GM23338 (cell line): ENCODE measurements at regions not wholly inside any gene's neighbourhood (a gene's known extent, or its start where the extent isn't known, plus 50 kb on each side); places are given as distances from the start of the nearest gene placed in this dataset.

ENCODE experiments used
- ATAC-seq: fragments of 200-7000 bp; cut with Tn5 transposase; 3 replicates; pipeline ENCODE4 v1.9.1; 2020
- DNase-seq: peaks from one replicate; pipeline ENCODE4 v3.0.0-alpha.2; 2015; ENCODE audit warnings: low spot score
- H2AFZ ChIP-seq: fragments of 200-600 bp; sonication (generic); 2 replicates; pipeline ENCODE4 v1.8.0; 2016; ENCODE audit warnings: antibody characterized with exemption, mild to moderate bottlenecking, moderate library complexity
- H3F3A ChIP-seq: fragments of 200-600 bp; sonication (generic); replicated peaks from 2 replicates; pipeline ENCODE4 v1.8.0; 2017; ENCODE audit warnings: antibody characterized with exemption, mixed run types, low read depth
- H3K27ac ChIP-seq: fragments of 200-600 bp; sonication (generic); 2 replicates; pipeline ENCODE4 v1.6.1; 2016; ENCODE audit warnings: low read depth
- H3K27me3 ChIP-seq: fragments of 200-600 bp; sonication (generic); 2 replicates; pipeline ENCODE4 v1.8.0; 2016; ENCODE audit warnings: mild to moderate bottlenecking, mixed run types, moderate library complexity; ENCODE audit not compliant: insufficient read depth
- H3K36me3 ChIP-seq: fragments of 200-600 bp; sonication (generic); 2 replicates; pipeline ENCODE4 v1.8.0; 2016; ENCODE audit warnings: mild to moderate bottlenecking; ENCODE audit not compliant: insufficient read depth
- H3K4me1 ChIP-seq: fragments of 200-600 bp; sonication (generic); 2 replicates; pipeline ENCODE4 v1.8.0; 2016; ENCODE audit warnings: mild to moderate bottlenecking, moderate library complexity; ENCODE audit not compliant: insufficient read depth
- H3K4me2 ChIP-seq: fragments of 200-600 bp; sonication (generic); 2 replicates; pipeline ENCODE4 v1.7.1; 2017; ENCODE audit warnings: mixed run types
- H3K4me3 ChIP-seq: fragments of 200-600 bp; sonication (generic); 2 replicates; pipeline ENCODE4 v1.6.1; 2016; ENCODE audit warnings: mixed run types
- H3K79me2 ChIP-seq: fragments of 200-600 bp; sonication (generic); replicated peaks from 2 replicates; pipeline ENCODE4 v1.8.0; 2017; ENCODE audit warnings: mild to moderate bottlenecking; ENCODE audit not compliant: insufficient read depth
- H3K9me2 ChIP-seq: fragments of 200-600 bp; sonication (generic); 2 replicates; pipeline ENCODE4 v1.8.0; 2017; ENCODE audit not compliant: insufficient read depth
- H4K20me1 ChIP-seq: fragments of 200-600 bp; sonication (generic); replicated peaks from 2 replicates; pipeline ENCODE4 v1.8.0; 2017; ENCODE audit warnings: mild to moderate bottlenecking; ENCODE audit not compliant: insufficient read depth
- H3K27ac Mint-ChIP-seq: 2 replicates; pipeline ENCODE4 v1.8.0; 2020; ENCODE audit warnings: inconsistent platforms, mild to moderate bottlenecking, moderate library complexity, mixed read lengths
- H3K27me3 Mint-ChIP-seq: 3 replicates; pipeline ENCODE4 v1.8.0; 2022; ENCODE audit warnings: low read depth, mild to moderate bottlenecking, moderate library complexity, mixed read lengths, inconsistent platforms; ENCODE audit not compliant: insufficient read depth, poor library complexity
- H3K36me3 Mint-ChIP-seq: 3 replicates; pipeline ENCODE4 v1.8.0; 2021; ENCODE audit warnings: low read depth, mild to moderate bottlenecking, inconsistent platforms, moderate library complexity, mixed read lengths
- H3K4me1 Mint-ChIP-seq: 3 replicates; pipeline ENCODE4 v1.8.0; 2020; ENCODE audit warnings: mild to moderate bottlenecking, inconsistent platforms, mixed read lengths
- H3K4me3 Mint-ChIP-seq: 3 replicates; pipeline ENCODE4 v1.8.0; 2021; ENCODE audit warnings: moderate library complexity, mild to moderate bottlenecking, inconsistent platforms, mixed read lengths
- H3K9me3 Mint-ChIP-seq: 3 replicates; pipeline ENCODE4 v1.8.0; 2020; ENCODE audit warnings: moderate library complexity, mild to moderate bottlenecking, inconsistent platforms, mixed read lengths
- CREB1 ChIP-seq: fragments of 250-450 bp; sonication (Bioruptor Pico); IDR thresholded peaks from 2 replicates; pipeline ENCODE4 v1.5.0; 2020; ENCODE audit warnings: low read depth, mild to moderate bottlenecking, moderate library complexity
- CTCF ChIP-seq, 2 experiments: fragments of 200-600 bp in 1 of 2; sonication (generic) in 1 of 2; conservative IDR thresholded peaks; 2 replicates each; pipeline versions ENCODE4 v1.5.1 to v1.6.1; 2016 to 2017; ENCODE audit warnings: antibody characterized with exemption in 2 of 2, low read depth in 2 of 2, mild to moderate bottlenecking in 2 of 2, moderate library complexity in 1 of 2
- ETS1 ChIP-seq: IDR thresholded peaks from 2 replicates; pipeline ENCODE4 v1.6.1; 2016; ENCODE audit warnings: antibody characterized with exemption
- EZH2 ChIP-seq: fragments of 200-600 bp; sonication (generic); IDR thresholded peaks from one replicate; pipeline ENCODE4 v1.8.0; 2017; ENCODE audit warnings: antibody characterized with exemption, mild to moderate bottlenecking, low read depth; ENCODE audit not compliant: unreplicated experiment
- EZH2phosphoT487 ChIP-seq: fragments of 200-600 bp; sonication (generic); IDR thresholded peaks from one replicate; pipeline ENCODE4 v1.8.1; 2018; ENCODE audit warnings: antibody characterized with exemption; ENCODE audit not compliant: unreplicated experiment
- JUNB ChIP-seq: IDR thresholded peaks from one replicate; pipeline ENCODE4 v1.6.1; 2016; ENCODE audit warnings: antibody characterized with exemption; ENCODE audit not compliant: unreplicated experiment
- NANOG ChIP-seq: IDR thresholded peaks from 2 replicates; pipeline ENCODE4 v1.6.1; 2016; ENCODE audit warnings: antibody characterized with exemption, borderline replicate concordance
- POLR2AphosphoS5 ChIP-seq: IDR thresholded peaks from 2 replicates; pipeline ENCODE4 v1.6.1; 2016; ENCODE audit warnings: antibody characterized with exemption, low read depth
- STAT1 ChIP-seq: IDR thresholded peaks from one replicate; pipeline ENCODE4 v1.6.1; 2016; ENCODE audit warnings: antibody characterized with exemption; ENCODE audit not compliant: unreplicated experiment
- ZNF114 ChIP-seq: fragments of 250-450 bp; sonication (Bioruptor Pico); IDR thresholded peaks from 2 replicates; pipeline ENCODE4 v1.5.0; 2020; ENCODE audit warnings: mild to moderate bottlenecking, moderate library complexity
- ZNF331 ChIP-seq: fragments of 250-450 bp; sonication (Bioruptor Pico); IDR thresholded peaks from 2 replicates; pipeline ENCODE4 v1.5.0; 2020; ENCODE audit warnings: low read depth, mild to moderate bottlenecking, moderate library complexity
- TF ChIP-seq, protein P1 (sequence below): IDR thresholded peaks from one replicate; pipeline ENCODE4 v1.6.1; 2018; ENCODE audit warnings: antibody characterized with exemption; ENCODE audit not compliant: unreplicated experiment
- TF ChIP-seq, protein P2 (sequence below): fragments of 250-450 bp; sonication (Bioruptor Pico); IDR thresholded peaks from 2 replicates; pipeline ENCODE4 v1.5.0; 2020; ENCODE audit warnings: mild to moderate bottlenecking, moderate library complexity

GRCh38 chr2:181812106-181812743, 79.3 kb upstream of the ITPRID2 start:
- Histone ChIP-seq H3K4me3 (no peak overlapping the region), H3K27ac (no peak overlapping the region), H3K9me2 (peaks cover 5% of the 10 kb centered on the region; the same call in 1 of the 2 replicates), H3K4me2 (no peak overlapping the region), H3K79me2 (no peaks in the 10 kb centered on the region), H3F3A (no peaks in the 10 kb centered on the region), H4K20me1 (no peaks in the 10 kb centered on the region), H3K4me1 (peaks cover 8% of the 10 kb centered on the region; the same call in 1 of the 2 replicates), H3K36me3 (no peaks in the 10 kb centered on the region), H2AFZ (peak overlapping the region; percentile 64; the same call in 1 of the 2 replicates), H3K27me3 (no peaks in the 10 kb centered on the region)
- ATAC-seq (no peak), DNase-seq (no peak)
- TF ChIP-seq CREB1 = no peak
- no peak for TF ChIP-seq CTCF (conservative IDR thresholded peaks at IDR 0.05; ENCODE audit: low read depth in 2 of 2)
- TF ChIP-seq, protein P1, sequence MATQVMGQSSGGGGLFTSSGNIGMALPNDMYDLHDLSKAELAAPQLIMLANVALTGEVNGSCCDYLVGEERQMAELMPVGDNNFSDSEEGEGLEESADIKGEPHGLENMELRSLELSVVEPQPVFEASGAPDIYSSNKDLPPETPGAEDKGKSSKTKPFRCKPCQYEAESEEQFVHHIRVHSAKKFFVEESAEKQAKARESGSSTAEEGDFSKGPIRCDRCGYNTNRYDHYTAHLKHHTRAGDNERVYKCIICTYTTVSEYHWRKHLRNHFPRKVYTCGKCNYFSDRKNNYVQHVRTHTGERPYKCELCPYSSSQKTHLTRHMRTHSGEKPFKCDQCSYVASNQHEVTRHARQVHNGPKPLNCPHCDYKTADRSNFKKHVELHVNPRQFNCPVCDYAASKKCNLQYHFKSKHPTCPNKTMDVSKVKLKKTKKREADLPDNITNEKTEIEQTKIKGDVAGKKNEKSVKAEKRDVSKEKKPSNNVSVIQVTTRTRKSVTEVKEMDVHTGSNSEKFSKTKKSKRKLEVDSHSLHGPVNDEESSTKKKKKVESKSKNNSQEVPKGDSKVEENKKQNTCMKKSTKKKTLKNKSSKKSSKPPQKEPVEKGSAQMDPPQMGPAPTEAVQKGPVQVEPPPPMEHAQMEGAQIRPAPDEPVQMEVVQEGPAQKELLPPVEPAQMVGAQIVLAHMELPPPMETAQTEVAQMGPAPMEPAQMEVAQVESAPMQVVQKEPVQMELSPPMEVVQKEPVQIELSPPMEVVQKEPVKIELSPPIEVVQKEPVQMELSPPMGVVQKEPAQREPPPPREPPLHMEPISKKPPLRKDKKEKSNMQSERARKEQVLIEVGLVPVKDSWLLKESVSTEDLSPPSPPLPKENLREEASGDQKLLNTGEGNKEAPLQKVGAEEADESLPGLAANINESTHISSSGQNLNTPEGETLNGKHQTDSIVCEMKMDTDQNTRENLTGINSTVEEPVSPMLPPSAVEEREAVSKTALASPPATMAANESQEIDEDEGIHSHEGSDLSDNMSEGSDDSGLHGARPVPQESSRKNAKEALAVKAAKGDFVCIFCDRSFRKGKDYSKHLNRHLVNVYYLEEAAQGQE = no peak
- no peak for TF ChIP-seq STAT1
- no peak for TF ChIP-seq EZH2
- TF ChIP-seq ZNF114 (CRISPR knock-in tag) = no peak
- TF ChIP-seq, protein P2, sequence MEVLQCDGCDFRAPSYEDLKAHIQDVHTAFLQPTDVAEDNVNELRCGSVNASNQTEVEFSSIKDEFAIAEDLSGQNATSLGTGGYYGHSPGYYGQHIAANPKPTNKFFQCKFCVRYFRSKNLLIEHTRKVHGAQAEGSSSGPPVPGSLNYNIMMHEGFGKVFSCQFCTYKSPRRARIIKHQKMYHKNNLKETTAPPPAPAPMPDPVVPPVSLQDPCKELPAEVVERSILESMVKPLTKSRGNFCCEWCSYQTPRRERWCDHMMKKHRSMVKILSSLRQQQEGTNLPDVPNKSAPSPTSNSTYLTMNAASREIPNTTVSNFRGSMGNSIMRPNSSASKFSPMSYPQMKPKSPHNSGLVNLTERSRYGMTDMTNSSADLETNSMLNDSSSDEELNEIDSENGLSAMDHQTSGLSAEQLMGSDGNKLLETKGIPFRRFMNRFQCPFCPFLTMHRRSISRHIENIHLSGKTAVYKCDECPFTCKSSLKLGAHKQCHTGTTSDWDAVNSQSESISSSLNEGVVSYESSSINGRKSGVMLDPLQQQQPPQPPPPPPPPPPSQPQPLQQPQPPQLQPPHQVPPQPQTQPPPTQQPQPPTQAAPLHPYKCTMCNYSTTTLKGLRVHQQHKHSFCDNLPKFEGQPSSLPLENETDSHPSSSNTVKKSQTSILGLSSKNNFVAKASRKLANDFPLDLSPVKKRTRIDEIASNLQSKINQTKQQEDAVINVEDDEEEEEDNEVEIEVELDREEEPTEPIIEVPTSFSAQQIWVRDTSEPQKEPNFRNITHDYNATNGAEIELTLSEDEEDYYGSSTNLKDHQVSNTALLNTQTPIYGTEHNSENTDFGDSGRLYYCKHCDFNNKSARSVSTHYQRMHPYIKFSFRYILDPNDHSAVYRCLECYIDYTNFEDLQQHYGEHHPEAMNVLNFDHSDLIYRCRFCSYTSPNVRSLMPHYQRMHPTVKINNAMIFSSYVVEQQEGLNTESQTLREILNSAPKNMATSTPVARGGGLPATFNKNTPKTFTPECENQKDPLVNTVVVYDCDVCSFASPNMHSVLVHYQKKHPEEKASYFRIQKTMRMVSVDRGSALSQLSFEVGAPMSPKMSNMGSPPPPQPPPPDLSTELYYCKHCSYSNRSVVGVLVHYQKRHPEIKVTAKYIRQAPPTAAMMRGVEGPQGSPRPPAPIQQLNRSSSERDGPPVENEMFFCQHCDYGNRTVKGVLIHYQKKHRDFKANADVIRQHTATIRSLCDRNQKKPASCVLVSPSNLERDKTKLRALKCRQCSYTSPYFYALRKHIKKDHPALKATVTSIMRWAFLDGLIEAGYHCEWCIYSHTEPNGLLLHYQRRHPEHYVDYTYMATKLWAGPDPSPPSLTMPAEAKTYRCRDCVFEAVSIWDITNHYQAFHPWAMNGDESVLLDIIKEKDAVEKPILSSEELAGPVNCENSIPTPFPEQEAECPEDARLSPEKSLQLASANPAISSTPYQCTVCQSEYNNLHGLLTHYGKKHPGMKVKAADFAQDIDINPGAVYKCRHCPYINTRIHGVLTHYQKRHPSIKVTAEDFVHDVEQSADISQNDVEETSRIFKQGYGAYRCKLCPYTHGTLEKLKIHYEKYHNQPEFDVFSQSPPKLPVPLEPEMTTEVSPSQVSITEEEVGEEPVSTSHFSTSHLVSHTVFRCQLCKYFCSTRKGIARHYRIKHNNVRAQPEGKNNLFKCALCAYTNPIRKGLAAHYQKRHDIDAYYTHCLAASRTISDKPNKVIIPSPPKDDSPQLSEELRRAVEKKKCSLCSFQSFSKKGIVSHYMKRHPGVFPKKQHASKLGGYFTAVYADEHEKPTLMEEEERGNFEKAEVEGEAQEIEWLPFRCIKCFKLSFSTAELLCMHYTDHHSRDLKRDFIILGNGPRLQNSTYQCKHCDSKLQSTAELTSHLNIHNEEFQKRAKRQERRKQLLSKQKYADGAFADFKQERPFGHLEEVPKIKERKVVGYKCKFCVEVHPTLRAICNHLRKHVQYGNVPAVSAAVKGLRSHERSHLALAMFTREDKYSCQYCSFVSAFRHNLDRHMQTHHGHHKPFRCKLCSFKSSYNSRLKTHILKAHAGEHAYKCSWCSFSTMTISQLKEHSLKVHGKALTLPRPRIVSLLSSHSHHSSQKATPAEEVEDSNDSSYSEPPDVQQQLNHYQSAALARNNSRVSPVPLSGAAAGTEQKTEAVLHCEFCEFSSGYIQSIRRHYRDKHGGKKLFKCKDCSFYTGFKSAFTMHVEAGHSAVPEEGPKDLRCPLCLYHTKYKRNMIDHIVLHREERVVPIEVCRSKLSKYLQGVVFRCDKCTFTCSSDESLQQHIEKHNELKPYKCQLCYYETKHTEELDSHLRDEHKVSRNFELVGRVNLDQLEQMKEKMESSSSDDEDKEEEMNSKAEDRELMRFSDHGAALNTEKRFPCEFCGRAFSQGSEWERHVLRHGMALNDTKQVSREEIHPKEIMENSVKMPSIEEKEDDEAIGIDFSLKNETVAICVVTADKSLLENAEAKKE (CRISPR knock-in tag) = no peak
- TF ChIP-seq POLR2AphosphoS5 = no peak
- no peak for TF ChIP-seq ZNF331 (CRISPR knock-in tag)
- no peak for TF ChIP-seq NANOG
- TF ChIP-seq EZH2phosphoT487 = no peak
- no peak for TF ChIP-seq ETS1
- TF ChIP-seq JUNB = no peak
- peaks cover 2% of the 10 kb centered on the region for H3K27me3 Mint-ChIP-seq
- peaks cover 8% of the 10 kb centered on the region; the same call in 2 of the 3 replicates for H3K4me1 Mint-ChIP-seq
- H3K9me3 Mint-ChIP-seq = no peaks in the 10 kb centered on the region
- no peak overlapping the region for H3K27ac Mint-ChIP-seq
- H3K36me3 Mint-ChIP-seq = no peaks in the 10 kb centered on the region
- H3K4me3 Mint-ChIP-seq = no peak overlapping the region
